ENCODE measurements at regions not wholly inside any gene's neighbourhood (a gene's known extent, or its start where the extent isn't known, plus 50 kb on each side); places are given as distances from the start of the nearest gene placed in this dataset.

GRCh38 chrX:25277574-25277973 is 261.8 kb upstream of the ARX start:
- TF ChIP-seq CTCF (IDR thresholded peaks at IDR 0.05) = no peak
- no peak for TF ChIP-seq POLR2A (IDR thresholded peaks at IDR 0.05)
